ENCODE measurements at regions not wholly inside any gene's neighbourhood (a gene's known extent, or its start where the extent isn't known, plus 50 kb on each side); places are given as distances from the start of the nearest gene placed in this dataset.

DNA sequence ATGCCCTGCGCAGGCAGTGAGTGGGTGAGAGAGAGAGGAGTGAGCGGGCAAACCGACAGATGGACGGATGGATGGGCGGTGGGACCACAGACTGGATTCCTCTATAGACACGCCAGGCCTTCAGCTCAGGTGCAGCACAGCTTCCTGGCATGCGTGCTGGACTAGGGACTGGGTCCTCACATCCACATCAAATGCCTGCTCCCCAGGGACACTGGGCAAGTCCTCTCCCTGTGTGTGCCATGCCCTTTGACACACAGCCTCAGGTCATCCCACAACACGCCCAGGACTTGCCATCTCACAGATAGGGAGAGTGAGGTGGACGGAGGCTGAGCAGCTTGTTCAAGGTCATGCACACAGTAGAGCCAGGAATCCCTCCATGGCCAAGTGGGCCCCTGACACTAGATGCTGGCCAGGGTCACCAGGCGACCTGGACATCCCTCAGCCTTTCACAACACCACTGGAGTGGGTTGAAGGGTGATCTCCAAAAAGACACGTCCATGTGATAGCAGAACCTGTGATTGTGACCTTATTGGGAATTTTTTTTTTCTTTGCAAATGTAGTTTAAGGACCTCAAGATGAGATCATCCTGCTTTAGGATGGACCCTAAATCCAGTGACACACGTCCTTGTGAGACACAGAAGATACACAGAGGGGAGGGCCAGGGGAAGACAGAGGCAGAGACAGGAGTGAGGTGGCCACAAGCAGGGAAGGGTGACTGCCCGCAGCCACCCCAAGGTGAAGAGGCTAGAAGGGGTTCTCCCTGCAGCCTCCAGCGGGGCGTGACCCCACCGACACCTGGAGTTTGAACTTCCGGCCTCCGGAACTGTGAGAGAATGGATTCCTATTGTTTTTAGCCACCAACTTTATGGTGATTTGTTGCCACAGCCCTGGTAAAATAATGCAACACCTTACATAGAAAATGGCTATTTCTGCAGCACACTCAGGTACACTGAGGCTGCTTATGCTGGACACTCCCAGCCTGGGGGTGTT lies 155.0 kb upstream of the CHST15 start:
- dilution Hi-C loops (cut with HindIII; ENCODE audit: low sequenced_read_pairs, unreplicated experiment) (no loop called here), in situ Hi-C loops (cut with MboI; ENCODE audit: low sequenced_read_pairs) (no loop called here), intact Hi-C loops (cut with micrococcal nuclease) (no loop called here)
- Histone ChIP-seq H2AK9ac (replicated peaks; ENCODE audit: low read depth, low read length, poor library complexity) (no peak overlapping the region), H3K4me2 (ENCODE audit: low read depth, low read length) (no peak overlapping the region), H3K56ac (ENCODE audit: extremely low read depth, insufficient read depth, low read length) (no peak overlapping the region), H3K4me1 (ENCODE audit: control insufficient read depth, insufficient read depth, low read length) (no peaks in the 10 kb centered on the region), H4K91ac (ENCODE audit: insufficient read depth, low read depth, low read length) (no peak overlapping the region), H2BK120ac (ENCODE audit: low read depth, low read length) (no peak overlapping the region), H3K9ac (ENCODE audit: low read depth, low read length) (no peak overlapping the region), H3K9me3 (ENCODE audit: control insufficient read depth, insufficient read depth, low read length) (peaks cover 30% of the 10 kb centered on the region), H2BK20ac (ENCODE audit: low read depth, low read length) (no peak overlapping the region), H3K27ac (ENCODE audit: insufficient read depth, low read length) (no peak overlapping the region), H2AK5ac (ENCODE audit: low read depth, low read length) (no peak overlapping the region), H4K5ac (ENCODE audit: low read depth, low read length) (no peak overlapping the region), H3K4ac (ENCODE audit: low read depth, low read length) (no peak overlapping the region), H3K4me3 (ENCODE audit: insufficient read depth, low read depth, low read length) (no peak overlapping the region), H3K14ac (replicated peaks; ENCODE audit: low read depth, low read length) (no peak overlapping the region), H3K27me3 (ENCODE audit: control insufficient read depth, insufficient read depth, low read length) (no peaks in the 10 kb centered on the region), H3K36me3 (ENCODE audit: control insufficient read depth, insufficient read depth, low read length) (no peaks in the 10 kb centered on the region), H3K23ac (ENCODE audit: low read depth, low read length) (no peak overlapping the region), H2BK15ac (ENCODE audit: low read depth, low read length) (no peak overlapping the region), H4K8ac (ENCODE audit: low read depth in 2 of 2, low read length in 2 of 2) (no peak overlapping the region), H3K9me1 (ENCODE audit: insufficient read depth, low read length) (no peaks in the 10 kb centered on the region), H4K20me1 (ENCODE audit: insufficient read depth, low read length) (no peaks in the 10 kb centered on the region), H3K79me1 (ENCODE audit: low read depth in 1 of 2, low read length in 2 of 2) (no peaks in the 10 kb centered on the region), H2BK5ac (ENCODE audit: low read depth, low read length, poor library complexity, severe bottlenecking) (no peak overlapping the region), H2AFZ (replicated peaks; ENCODE audit: low read length, poor library complexity) (no peak overlapping the region), H3K18ac (ENCODE audit: low read depth, low read length) (no peak overlapping the region)
- TF ChIP-seq, protein P1, sequence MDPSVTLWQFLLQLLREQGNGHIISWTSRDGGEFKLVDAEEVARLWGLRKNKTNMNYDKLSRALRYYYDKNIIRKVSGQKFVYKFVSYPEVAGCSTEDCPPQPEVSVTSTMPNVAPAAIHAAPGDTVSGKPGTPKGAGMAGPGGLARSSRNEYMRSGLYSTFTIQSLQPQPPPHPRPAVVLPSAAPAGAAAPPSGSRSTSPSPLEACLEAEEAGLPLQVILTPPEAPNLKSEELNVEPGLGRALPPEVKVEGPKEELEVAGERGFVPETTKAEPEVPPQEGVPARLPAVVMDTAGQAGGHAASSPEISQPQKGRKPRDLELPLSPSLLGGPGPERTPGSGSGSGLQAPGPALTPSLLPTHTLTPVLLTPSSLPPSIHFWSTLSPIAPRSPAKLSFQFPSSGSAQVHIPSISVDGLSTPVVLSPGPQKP (IDR thresholded peaks at IDR 0.05; ENCODE audit: borderline replicate concordance, low read depth, low read length): no peak
- TF ChIP-seq POLR2A (IDR thresholded peaks at IDR 0.05; ENCODE audit: low read depth, low read length): no peak
- no peak for TF ChIP-seq BHLHE40 (IDR thresholded peaks at IDR 0.05; ENCODE audit: low read depth, low read length)
- TF ChIP-seq NFE2L2 (IDR thresholded peaks at IDR 0.05; ENCODE audit: low read depth, low read length): no peak
- TF ChIP-seq MAFK (IDR thresholded peaks at IDR 0.05; ENCODE audit: low read depth, low read length): no peak
- no peak for TF ChIP-seq SMC3 (IDR thresholded peaks at IDR 0.05; ENCODE audit: low read depth, low read length)
- no peak for TF ChIP-seq MXI1 (IDR thresholded peaks at IDR 0.05; ENCODE audit: borderline replicate concordance, low read depth, low read length)
- TF ChIP-seq CEBPB (IDR thresholded peaks at IDR 0.05; ENCODE audit: low read depth, low read length): no peak
- no peak for TF ChIP-seq RAD21 (IDR thresholded peaks at IDR 0.05; ENCODE audit: low read length)
- no peak for TF ChIP-seq FOS (IDR thresholded peaks at IDR 0.05; ENCODE audit: low read depth, low read length)
- TF ChIP-seq, protein P2, sequence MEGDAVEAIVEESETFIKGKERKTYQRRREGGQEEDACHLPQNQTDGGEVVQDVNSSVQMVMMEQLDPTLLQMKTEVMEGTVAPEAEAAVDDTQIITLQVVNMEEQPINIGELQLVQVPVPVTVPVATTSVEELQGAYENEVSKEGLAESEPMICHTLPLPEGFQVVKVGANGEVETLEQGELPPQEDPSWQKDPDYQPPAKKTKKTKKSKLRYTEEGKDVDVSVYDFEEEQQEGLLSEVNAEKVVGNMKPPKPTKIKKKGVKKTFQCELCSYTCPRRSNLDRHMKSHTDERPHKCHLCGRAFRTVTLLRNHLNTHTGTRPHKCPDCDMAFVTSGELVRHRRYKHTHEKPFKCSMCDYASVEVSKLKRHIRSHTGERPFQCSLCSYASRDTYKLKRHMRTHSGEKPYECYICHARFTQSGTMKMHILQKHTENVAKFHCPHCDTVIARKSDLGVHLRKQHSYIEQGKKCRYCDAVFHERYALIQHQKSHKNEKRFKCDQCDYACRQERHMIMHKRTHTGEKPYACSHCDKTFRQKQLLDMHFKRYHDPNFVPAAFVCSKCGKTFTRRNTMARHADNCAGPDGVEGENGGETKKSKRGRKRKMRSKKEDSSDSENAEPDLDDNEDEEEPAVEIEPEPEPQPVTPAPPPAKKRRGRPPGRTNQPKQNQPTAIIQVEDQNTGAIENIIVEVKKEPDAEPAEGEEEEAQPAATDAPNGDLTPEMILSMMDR (conservative IDR thresholded peaks at IDR 0.05; ENCODE audit: low read depth, low read length): no peak
- no peak for TF ChIP-seq CHD1 (IDR thresholded peaks at IDR 0.05; ENCODE audit: low read depth, low read length)
- TF ChIP-seq MAZ (IDR thresholded peaks at IDR 0.05; ENCODE audit: borderline replicate concordance, low read depth, low read length): no peak
- no peak for TF ChIP-seq RFX5 (IDR thresholded peaks at IDR 0.05; ENCODE audit: low read depth, low read length)
- no peak for TF ChIP-seq RCOR1 (IDR thresholded peaks at IDR 0.05; ENCODE audit: insufficient replicate concordance, low read length)
- POLR2A ChIA-PET (ENCODE audit: unreplicated experiment): no interaction called here
- CTCF ChIA-PET: no interaction called here
- DNase-seq (no peak), ATAC-seq (ENCODE audit: low read depth) (no peak)
- no TSS peak for BruUV-seq (replicated peaks)
- 73% methylated on average over 2 of the region's 18 CpGs; no CpG with 5 or more reads in 1 of the 2 experiments for WGBS, 2 experiments (ENCODE audit: extremely low coverage in 2 of 2, insufficient read length in 1 of 2)
